AG09319 (cell line): ENCODE measurements at regions not wholly inside any gene's neighbourhood (a gene's known extent, or its start where the extent isn't known, plus 50 kb on each side); places are given as distances from the start of the nearest gene placed in this dataset.

Experiments
- DNase-seq: peaks from one replicate; pipeline ENCODE4 v3.0.0-alpha.2; 2010; ENCODE audit warnings: low read depth; ENCODE audit errors: extremely low read depth
- CTCF ChIP-seq: IDR thresholded peaks from 2 replicates; pipeline ENCODE4 v1.5.1; 2011; ENCODE audit warnings: low read depth, mild to moderate bottlenecking, inconsistent platforms, low read length, moderate library complexity

DNA sequence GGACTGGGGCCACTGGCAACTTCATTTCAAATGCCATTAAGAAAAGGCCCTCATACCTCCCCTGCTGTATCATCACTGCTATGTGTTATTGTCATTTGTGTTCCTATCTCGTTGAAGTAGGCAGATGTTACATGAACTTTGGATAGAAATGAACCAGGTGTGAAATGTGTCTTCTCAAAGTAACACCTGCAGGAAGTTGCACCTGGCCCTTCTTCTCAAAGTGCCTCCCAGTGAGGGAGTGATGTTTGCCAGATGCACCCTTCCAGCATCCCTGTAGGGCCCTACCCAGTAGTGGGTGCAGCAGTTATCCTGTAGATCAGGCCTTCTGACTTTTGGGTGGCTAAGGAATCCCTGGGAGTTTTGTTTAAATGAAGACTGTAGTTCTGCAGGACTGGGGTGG lies 197.7 kb upstream of the CTNNB1 start:
- TF ChIP-seq CTCF, result no peak
- no peak for DNase-seq

DNA sequence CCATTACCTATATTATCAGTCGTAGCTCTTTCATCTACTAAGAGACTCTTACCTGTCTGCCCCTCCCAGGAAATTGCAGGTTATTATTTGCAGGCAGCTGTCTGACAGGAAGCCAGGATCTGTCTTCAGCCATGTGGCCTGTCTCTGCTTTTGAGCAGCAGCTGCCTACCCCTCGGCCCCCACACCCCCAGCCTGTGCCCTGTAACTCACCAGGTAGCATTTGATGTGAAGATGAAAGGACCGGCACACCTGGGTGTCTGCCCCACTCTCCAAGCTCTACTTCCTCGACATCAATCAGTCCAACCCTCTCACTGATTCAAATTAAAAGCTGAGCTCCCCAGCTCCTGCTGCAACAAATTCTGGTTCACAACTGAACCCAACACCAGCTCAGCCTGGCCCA lies 197.2 kb upstream of the CTNNB1 start:
- DNase-seq, result no peak
- no peak for TF ChIP-seq CTCF

- DNase-seq, result no peak
- TF ChIP-seq CTCF, result no peak
Observed at GRCh38 chr3:41007399-41007798, 191.9 kb upstream of the CTNNB1 start.

GRCh38 chr3:41011854-41012253 lies 187.5 kb upstream of the CTNNB1 start:
- DNase-seq, result no peak
- no peak for TF ChIP-seq CTCF

GRCh38 chr3:41018855-41019254 lies 180.4 kb upstream of the CTNNB1 start:
- DNase-seq, result no peak

DNA sequence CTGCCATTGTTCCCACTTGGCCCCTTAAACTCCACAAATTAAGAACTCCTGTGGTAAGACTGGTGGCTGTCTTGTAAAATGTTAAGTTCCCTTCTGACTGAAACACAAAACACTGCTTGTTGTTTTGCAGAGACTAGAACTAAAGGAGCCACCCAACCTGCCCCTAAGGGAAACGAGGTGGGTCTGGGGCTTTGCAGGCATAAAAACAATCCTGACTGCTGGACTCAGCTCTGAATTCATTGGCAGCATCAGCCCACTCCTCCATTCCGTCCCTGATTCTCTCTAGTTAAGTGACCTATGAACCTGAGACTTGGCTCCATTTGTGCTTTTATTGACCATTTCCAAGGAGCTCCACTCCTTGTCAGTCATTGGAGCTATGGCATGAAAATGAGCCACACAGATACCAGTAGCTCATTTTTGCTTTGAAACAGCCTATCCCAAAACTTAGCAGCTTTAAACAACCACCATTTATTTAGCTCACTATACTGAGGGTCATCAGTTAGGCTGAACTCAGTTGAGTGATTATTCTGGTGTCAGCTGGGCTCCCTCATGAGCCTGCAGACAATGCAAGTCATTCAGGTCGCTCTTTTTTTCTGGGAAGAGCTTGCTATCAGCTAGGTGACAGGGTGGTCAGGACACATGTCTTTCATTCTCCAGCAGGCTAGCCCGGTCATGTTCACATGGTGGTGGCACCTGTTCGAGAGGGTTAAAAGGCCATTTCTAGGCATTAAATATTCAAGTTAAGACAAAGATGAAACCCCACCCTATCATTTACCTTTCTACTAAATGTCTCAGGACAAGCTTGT lies 175.1 kb upstream of the CTNNB1 start:
- no peak for DNase-seq
- TF ChIP-seq CTCF, result no peak

More at GRCh38 chr3:41018855-41019254, 180.4 kb upstream of the CTNNB1 start:
- no peak for TF ChIP-seq CTCF

DNA sequence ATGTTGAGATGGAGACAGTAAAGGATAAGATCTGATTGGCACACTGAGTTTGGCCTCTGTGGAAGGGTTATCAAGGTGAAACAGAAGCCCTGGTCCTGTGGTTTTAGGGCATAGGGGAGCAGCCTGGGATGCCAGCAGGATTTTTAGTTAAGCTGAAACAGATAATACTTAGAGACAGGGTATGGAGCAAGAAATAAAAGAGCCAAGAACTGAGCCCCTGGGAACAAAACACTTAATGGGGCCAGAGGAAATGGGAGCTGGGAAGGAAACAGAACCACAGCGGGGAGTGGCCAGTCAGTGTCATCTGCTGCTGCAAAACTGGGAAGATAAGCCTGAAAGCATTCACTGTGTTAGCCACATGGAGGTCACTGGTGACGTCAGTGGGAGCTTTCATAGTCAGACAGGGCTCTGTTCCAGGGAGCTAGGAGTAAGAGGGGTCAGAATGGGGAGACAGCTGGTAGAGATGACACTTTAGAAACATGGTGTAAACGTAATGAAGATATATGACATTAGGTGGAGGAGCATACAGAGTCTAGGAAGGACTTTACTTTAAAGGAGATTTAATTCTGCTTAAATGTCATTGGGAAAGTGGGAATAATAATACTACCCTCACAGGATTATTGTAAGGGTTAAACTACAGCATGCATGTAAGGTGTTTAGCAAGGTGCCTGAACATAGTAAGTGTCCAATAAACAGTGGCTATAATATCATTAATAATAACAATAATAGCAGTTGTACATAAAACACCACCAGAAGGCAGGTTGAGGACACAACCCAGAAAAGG lies 172.7 kb upstream of the CTNNB1 start:
- no peak for TF ChIP-seq CTCF
- DNase-seq, result no peak
